Mesendoderm (in vitro differentiated cells): ENCODE measurements at regions not wholly inside any gene's neighbourhood (a gene's known extent, or its start where the extent isn't known, plus 50 kb on each side); places are given as distances from the start of the nearest gene placed in this dataset.
A peak's percentile ranks its signal among the peaks of the same experiment; 100 is the strongest.

Experiments used
- DNase-seq: peaks from one replicate; pipeline ENCODE4 v3.0.0; 2013
- H2AK5ac ChIP-seq: 2 replicates; pipeline ENCODE4 v1.6.1; 2013; ENCODE audit warnings: low read length, inconsistent platforms
- H2BK120ac ChIP-seq: 2 replicates; pipeline ENCODE4 v1.6.1; 2013; ENCODE audit warnings: low read depth, mild to moderate bottlenecking, low read length, moderate library complexity, mixed read lengths
- H2BK15ac ChIP-seq: replicated peaks from 2 replicates; pipeline ENCODE4 v1.6.1; 2013; ENCODE audit warnings: low read depth, mild to moderate bottlenecking, moderate library complexity
- H2BK5ac ChIP-seq: 2 replicates; pipeline ENCODE4 v1.6.1; 2013; ENCODE audit warnings: low read length, inconsistent platforms
- H3K18ac ChIP-seq: 2 replicates; pipeline ENCODE4 v1.6.1; 2013; ENCODE audit warnings: mild to moderate bottlenecking, low read length, mixed read lengths
- H3K23ac ChIP-seq: one replicate; pipeline ENCODE4 v1.6.1; 2013; ENCODE audit warnings: low read length
- H3K27ac ChIP-seq: 2 replicates; pipeline ENCODE4 v1.5.1; 2013; ENCODE audit warnings: low read depth, mild to moderate bottlenecking, inconsistent platforms, low read length, moderate library complexity
- H3K27me3 ChIP-seq: 2 replicates; pipeline ENCODE4 v1.6.1; 2013; ENCODE audit warnings: low read length, control low read depth, mild to moderate bottlenecking, inconsistent platforms; ENCODE audit not compliant: insufficient read depth, poor library complexity
- H3K36me3 ChIP-seq: 2 replicates; pipeline ENCODE4 v1.6.1; 2013; ENCODE audit warnings: low read length, inconsistent platforms; ENCODE audit not compliant: control insufficient read depth, insufficient read depth
- H3K4ac ChIP-seq: one replicate; pipeline ENCODE4 v1.6.1; 2013; ENCODE audit warnings: low read depth, mild to moderate bottlenecking, low read length, moderate library complexity
- H3K4me1 ChIP-seq: 2 replicates; pipeline ENCODE4 v1.6.1; 2013; ENCODE audit warnings: low read depth, low read length, inconsistent platforms; ENCODE audit not compliant: control insufficient read depth
- H3K4me2 ChIP-seq: 2 replicates; pipeline ENCODE4 v1.6.1; 2013; ENCODE audit warnings: low read length
- H3K4me3 ChIP-seq: 2 replicates; pipeline ENCODE4 v1.5.1; 2013; ENCODE audit warnings: mild to moderate bottlenecking, low read length
- H3K56ac ChIP-seq: one replicate; pipeline ENCODE4 v1.6.1; 2013; ENCODE audit warnings: low read length
- H3K79me1 ChIP-seq: 2 replicates; pipeline ENCODE4 v1.6.1; 2013; ENCODE audit warnings: low read length, inconsistent platforms
- H3K79me2 ChIP-seq: 2 replicates; pipeline ENCODE4 v1.6.1; 2013; ENCODE audit warnings: mild to moderate bottlenecking, low read length; ENCODE audit not compliant: control insufficient read depth, insufficient read depth
- H3K9ac ChIP-seq: 2 replicates; pipeline ENCODE4 v1.6.1; 2013; ENCODE audit warnings: low read length, inconsistent platforms
- H4K5ac ChIP-seq: one replicate; pipeline ENCODE4 v1.6.1; 2013; ENCODE audit warnings: low read length
- H4K8ac ChIP-seq: one replicate; pipeline ENCODE4 v1.6.1; 2013; ENCODE audit warnings: low read depth, mild to moderate bottlenecking, control low read depth, low read length, moderate library complexity
- WGBS: extraction: QIAGEN DNeasy Blood & Tissue Kit; methylation state at CpG from one replicate; pipeline ENCODE4 v1.1.7; 2013; ENCODE audit warnings: low lambda C conversion rate, missing lambda C conversion rate; ENCODE audit not compliant: insufficient coverage; ENCODE audit errors: extremely low coverage; 5-methylcytosine and 5-hydroxymethylcytosine counted together

DNA sequence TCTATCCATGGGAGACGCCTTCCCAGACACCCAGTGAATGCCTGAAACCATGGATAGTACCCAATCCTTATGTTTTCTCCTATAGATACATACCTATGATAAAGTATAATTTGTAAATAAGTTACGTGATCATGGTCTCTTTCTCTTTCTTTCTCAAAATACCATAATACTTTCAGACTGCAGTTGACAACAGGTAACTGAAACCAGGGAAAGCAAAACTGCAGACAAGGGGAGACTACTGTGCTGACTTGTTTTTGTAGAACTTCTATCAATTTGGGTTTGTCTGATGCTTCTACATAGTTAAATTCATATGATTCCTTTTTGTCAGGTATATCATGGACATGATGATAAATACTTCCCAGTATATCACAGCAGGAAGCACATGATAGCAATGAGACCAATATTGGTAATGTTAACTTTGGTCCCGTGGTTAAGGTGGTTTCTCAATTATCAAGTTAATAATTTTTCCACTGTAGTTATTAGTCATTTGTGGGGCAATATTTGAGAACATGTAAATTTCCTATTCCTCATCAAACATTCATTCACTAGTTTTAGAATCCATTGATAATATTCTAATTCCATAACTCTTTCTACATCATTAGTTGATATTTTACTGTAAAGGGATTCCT is 298.0 kb upstream of the TET2 start:
- no CpG with 5 or more reads among the region's 3 CpGs for WGBS
- H3K79me2 ChIP-seq, result no peaks in the 10 kb centered on the region

DNA sequence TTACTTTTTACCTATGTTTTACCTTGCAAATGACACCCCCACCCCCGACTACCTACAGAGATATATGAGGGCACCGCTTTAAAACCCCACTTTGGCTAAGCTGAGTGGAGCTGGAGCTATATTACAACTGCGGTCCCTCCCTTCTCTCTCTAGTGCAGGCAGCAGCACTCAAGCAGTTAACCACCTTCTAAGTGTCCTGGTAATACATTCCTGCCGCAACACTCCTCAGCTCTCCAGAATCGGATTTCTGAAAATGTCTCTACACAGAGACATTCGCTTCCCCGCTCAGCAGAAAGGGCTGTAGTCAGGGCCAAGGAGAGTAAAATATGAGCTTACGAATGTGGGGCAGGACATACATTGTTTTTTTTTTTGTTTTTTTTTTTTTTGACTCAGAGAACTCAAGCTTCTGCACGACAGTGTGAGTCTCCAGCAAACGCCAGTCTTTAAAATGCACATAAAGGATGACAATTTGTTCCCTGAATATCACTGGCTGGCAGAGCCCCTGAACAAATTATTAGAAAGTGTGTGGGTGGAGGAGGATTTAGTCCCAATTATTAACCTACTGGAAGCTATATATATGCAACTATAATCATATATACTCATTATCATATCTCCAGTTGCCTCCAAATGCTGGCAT is 287.0 kb upstream of the TET2 start:
- no peak overlapping the region for H2BK15ac ChIP-seq
- H3K27ac ChIP-seq, result no peak overlapping the region
- peak; percentile 7 for DNase-seq
- H4K5ac ChIP-seq, result no peak overlapping the region
- H3K4ac ChIP-seq, result no peak overlapping the region
- no peaks in the 10 kb centered on the region for H3K79me2 ChIP-seq
- no peaks in the 10 kb centered on the region for H3K27me3 ChIP-seq
- no peak overlapping the region for H2AK5ac ChIP-seq
- H3K4me2 ChIP-seq, result no peak overlapping the region
- no peaks in the 10 kb centered on the region for H3K79me1 ChIP-seq
- no peak overlapping the region for H4K8ac ChIP-seq
- no peak overlapping the region for H3K18ac ChIP-seq
- no peak overlapping the region for H3K9ac ChIP-seq
- no peak overlapping the region for H2BK120ac ChIP-seq
- no peak overlapping the region for H2BK5ac ChIP-seq
- WGBS, result no CpG with 5 or more reads among the region's 10 CpGs
- H3K56ac ChIP-seq, result no peak overlapping the region
- no peaks in the 10 kb centered on the region for H3K4me1 ChIP-seq
- no peaks in the 10 kb centered on the region for H3K36me3 ChIP-seq
- no peak overlapping the region for H3K4me3 ChIP-seq
- no peak overlapping the region for H3K23ac ChIP-seq

More for the DNA sequence above, 298.0 kb upstream of the TET2 start:
- no peaks in the 10 kb centered on the region for H3K27me3 ChIP-seq
- H2BK5ac ChIP-seq, result no peak overlapping the region
- no peak overlapping the region for H2BK120ac ChIP-seq
- H3K23ac ChIP-seq, result no peak overlapping the region
- no peak for DNase-seq
- H3K4me3 ChIP-seq, result no peak overlapping the region
- H2BK15ac ChIP-seq, result no peak overlapping the region
- no peak overlapping the region for H3K9ac ChIP-seq
- H3K4me2 ChIP-seq, result no peak overlapping the region
- H3K18ac ChIP-seq, result no peak overlapping the region
- no peaks in the 10 kb centered on the region for H3K79me1 ChIP-seq
- no peak overlapping the region for H4K5ac ChIP-seq
- no peaks in the 10 kb centered on the region for H3K36me3 ChIP-seq
- no peak overlapping the region for H3K56ac ChIP-seq
- no peaks in the 10 kb centered on the region for H3K4me1 ChIP-seq
- H3K4ac ChIP-seq, result no peak overlapping the region
- H4K8ac ChIP-seq, result no peak overlapping the region
- H3K27ac ChIP-seq, result no peak overlapping the region
- no peak overlapping the region for H2AK5ac ChIP-seq

DNA sequence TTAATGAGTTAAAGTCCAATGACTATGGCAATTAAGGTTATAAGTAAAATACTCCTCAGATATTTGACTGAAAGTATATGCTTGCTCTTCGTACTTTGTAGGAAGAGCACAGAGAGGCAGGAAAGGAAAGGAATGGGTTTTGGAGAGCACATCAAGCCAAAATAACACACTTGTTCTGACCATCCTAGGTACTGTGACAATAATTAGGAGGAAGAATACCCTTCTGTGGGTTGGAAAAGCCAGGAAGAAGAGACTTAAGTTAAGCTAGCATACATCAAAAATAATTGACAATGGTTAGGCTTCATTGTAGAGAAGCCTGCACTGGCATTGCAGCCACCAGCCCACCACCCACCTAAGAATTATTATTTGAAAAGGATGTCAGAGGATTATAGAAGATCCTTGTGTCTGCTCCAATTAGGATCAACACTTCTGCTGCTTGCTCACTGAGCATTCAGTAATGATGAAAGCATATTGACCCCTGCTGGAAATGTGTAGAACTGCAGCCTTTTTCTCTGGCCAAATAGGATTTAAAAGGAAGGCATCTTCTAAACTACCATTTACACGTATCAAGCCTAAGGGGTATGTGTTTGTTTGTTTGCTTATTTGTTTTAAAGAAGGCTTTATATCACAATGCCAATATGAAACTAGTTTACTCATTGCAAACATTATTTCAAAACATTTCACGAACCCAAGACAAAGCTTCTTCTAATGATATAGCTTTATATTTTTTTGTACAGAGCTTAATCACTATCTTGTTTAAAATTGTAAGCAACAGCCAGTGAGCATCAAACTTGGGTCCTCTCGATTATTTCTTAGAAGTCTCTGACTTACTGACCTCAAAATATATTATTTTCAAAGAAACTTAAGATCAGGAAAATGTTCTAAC is 286.2 kb upstream of the TET2 start:
- Histone ChIP-seq H2AK5ac (no peak overlapping the region), H3K79me1 (no peaks in the 10 kb centered on the region), H3K4me2 (no peak overlapping the region), H2BK5ac (no peak overlapping the region), H3K36me3 (no peaks in the 10 kb centered on the region), H3K4me1 (no peaks in the 10 kb centered on the region), H3K79me2 (no peaks in the 10 kb centered on the region), H4K8ac (no peak overlapping the region), H3K27ac (no peak overlapping the region), H3K27me3 (no peaks in the 10 kb centered on the region), H3K23ac (no peak overlapping the region), H4K5ac (no peak overlapping the region), H3K18ac (no peak overlapping the region), H3K4me3 (no peak overlapping the region), H3K9ac (no peak overlapping the region), H3K56ac (no peak overlapping the region), H3K4ac (no peak overlapping the region), H2BK120ac (no peak overlapping the region), H2BK15ac (no peak overlapping the region)
- no CpG with 5 or more reads among the region's 4 CpGs for WGBS
- DNase-seq, result peak; percentile 85

DNA sequence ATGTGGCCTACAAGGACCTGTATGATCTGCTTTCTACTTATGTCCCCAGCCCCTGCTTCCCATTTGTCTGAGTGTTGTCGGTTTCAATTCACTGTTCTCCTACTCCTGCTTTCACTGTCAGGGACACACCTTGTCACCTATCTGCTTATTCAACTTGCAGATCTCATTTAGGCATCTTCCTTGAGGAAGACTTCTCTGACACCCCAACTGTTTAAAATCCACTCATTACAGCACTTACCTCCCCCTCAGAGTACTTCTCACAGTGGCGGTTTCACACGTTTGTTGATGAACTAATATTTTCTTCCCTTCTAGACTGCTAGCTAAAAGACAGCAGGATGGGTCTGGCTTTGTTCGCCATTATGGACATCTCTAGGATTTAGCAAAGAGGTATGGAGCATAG is 279.9 kb upstream of the TET2 start:
- H3K56ac ChIP-seq, result no peak overlapping the region
- H3K36me3 ChIP-seq, result no peaks in the 10 kb centered on the region
- no peak overlapping the region for H3K4me3 ChIP-seq
- H4K8ac ChIP-seq, result no peak overlapping the region
- no peak overlapping the region for H2BK120ac ChIP-seq
- no peak overlapping the region for H3K18ac ChIP-seq
- no peak overlapping the region for H3K27ac ChIP-seq
- no peaks in the 10 kb centered on the region for H3K79me2 ChIP-seq
- no peak overlapping the region for H3K4ac ChIP-seq
- H3K4me1 ChIP-seq, result no peaks in the 10 kb centered on the region
- no CpG with 5 or more reads among the region's 4 CpGs for WGBS
- DNase-seq, result no peak
- no peak overlapping the region for H2BK15ac ChIP-seq
- H3K4me2 ChIP-seq, result no peak overlapping the region
- no peaks in the 10 kb centered on the region for H3K79me1 ChIP-seq
- no peak overlapping the region for H2AK5ac ChIP-seq
- H4K5ac ChIP-seq, result no peak overlapping the region
- H3K23ac ChIP-seq, result no peak overlapping the region
- no peaks in the 10 kb centered on the region for H3K27me3 ChIP-seq
- H2BK5ac ChIP-seq, result no peak overlapping the region
- H3K9ac ChIP-seq, result no peak overlapping the region

- no peak overlapping the region for H3K27ac ChIP-seq
- no peak overlapping the region for H3K4ac ChIP-seq
These were observed 278.1 kb upstream of the TET2 start for GRCh38 chr4:104868533-104868932.

More at GRCh38 chr4:104868533-104868932, 278.1 kb upstream of the TET2 start:
- H3K56ac ChIP-seq, result no peak overlapping the region
- H2BK5ac ChIP-seq, result no peak overlapping the region
- H4K5ac ChIP-seq, result no peak overlapping the region
- H3K23ac ChIP-seq, result no peak overlapping the region
- no peak overlapping the region for H2AK5ac ChIP-seq
- no peaks in the 10 kb centered on the region for H3K4me1 ChIP-seq
- H4K8ac ChIP-seq, result no peak overlapping the region
- no peaks in the 10 kb centered on the region for H3K27me3 ChIP-seq
- H3K4me2 ChIP-seq, result no peak overlapping the region
- no peak overlapping the region for H3K4me3 ChIP-seq
- no peaks in the 10 kb centered on the region for H3K79me1 ChIP-seq
- H3K9ac ChIP-seq, result no peak overlapping the region
- H3K36me3 ChIP-seq, result no peaks in the 10 kb centered on the region
- no peak overlapping the region for H2BK120ac ChIP-seq
- DNase-seq, result no peak
- H2BK15ac ChIP-seq, result no peak overlapping the region
- no peaks in the 10 kb centered on the region for H3K79me2 ChIP-seq
- H3K18ac ChIP-seq, result no peak overlapping the region
